ENCODE measurements at regions not wholly inside any gene's neighbourhood (a gene's known extent, or its start where the extent isn't known, plus 50 kb on each side); places are given as distances from the start of the nearest gene placed in this dataset.

DNA sequence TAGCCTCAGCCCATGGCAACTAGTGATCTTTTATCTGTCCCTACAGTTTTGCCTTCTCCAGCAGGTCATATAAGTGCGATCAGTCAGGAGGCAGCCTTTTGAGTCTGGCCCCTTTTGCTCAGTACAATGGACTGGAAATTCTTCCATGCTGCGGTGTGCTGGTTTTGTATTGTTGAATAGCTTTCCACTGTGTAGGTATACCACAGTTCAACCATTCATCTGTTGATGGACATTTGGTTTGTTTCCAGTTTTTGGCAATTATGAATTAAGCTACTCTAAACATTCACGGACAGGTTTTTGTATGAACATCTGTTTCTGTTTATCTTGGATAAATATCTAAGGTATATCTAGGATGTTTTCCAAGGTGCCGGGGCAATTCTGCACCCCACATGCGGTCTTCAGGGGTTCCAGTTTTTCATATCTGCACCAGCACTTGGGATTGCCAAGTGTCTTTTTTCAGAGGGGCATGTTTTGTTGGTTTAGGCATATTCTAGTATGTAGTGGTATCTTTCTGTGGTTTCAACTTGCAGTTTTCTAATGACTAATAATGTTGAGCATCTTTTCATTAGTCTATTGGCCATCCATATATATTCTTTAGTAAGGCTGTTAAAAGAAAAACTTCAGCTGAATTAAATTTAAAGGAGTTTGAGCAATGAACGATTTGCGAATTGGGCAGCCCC is 141.0 kb downstream of the TFAP2C start:
- TF ChIP-seq, protein P1, sequence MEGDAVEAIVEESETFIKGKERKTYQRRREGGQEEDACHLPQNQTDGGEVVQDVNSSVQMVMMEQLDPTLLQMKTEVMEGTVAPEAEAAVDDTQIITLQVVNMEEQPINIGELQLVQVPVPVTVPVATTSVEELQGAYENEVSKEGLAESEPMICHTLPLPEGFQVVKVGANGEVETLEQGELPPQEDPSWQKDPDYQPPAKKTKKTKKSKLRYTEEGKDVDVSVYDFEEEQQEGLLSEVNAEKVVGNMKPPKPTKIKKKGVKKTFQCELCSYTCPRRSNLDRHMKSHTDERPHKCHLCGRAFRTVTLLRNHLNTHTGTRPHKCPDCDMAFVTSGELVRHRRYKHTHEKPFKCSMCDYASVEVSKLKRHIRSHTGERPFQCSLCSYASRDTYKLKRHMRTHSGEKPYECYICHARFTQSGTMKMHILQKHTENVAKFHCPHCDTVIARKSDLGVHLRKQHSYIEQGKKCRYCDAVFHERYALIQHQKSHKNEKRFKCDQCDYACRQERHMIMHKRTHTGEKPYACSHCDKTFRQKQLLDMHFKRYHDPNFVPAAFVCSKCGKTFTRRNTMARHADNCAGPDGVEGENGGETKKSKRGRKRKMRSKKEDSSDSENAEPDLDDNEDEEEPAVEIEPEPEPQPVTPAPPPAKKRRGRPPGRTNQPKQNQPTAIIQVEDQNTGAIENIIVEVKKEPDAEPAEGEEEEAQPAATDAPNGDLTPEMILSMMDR (IDR thresholded peaks at IDR 0.05), result no peak
- no peak for TF ChIP-seq EP300 (IDR thresholded peaks at IDR 0.05)
- no peak for TF ChIP-seq POLR2A (IDR thresholded peaks at IDR 0.05; ENCODE audit: low read depth)

All from esophagus muscularis mucosa (tissue), 4 donors.